GM12878 (cell line): ENCODE measurements at regions not wholly inside any gene's neighbourhood (a gene's known extent, or its start where the extent isn't known, plus 50 kb on each side); places are given as distances from the start of the nearest gene placed in this dataset.

ENCODE experiments used
- ASH2L ChIP-seq: fragments of 300-600, 200-600 bp; sonication (generic); IDR thresholded peaks from 2 replicates; pipeline ENCODE4 v1.6.1; 2017; ENCODE audit warnings: low read depth, mild to moderate bottlenecking, borderline replicate concordance
- BMI1 ChIP-seq: fragments of 450-650 bp; IDR thresholded peaks from 2 replicates; pipeline ENCODE4 v1.6.1; 2016; ENCODE audit warnings: mild to moderate bottlenecking, moderate library complexity, borderline replicate concordance
- CHD4 ChIP-seq: fragments of 200-600 bp; sonication (generic); IDR thresholded peaks from 2 replicates; pipeline ENCODE4 v1.6.1; 2016; ENCODE audit warnings: mild to moderate bottlenecking
- CREM ChIP-seq: IDR thresholded peaks from 2 replicates; pipeline ENCODE4 v1.6.1; 2014; ENCODE audit warnings: antibody characterized with exemption, low read depth
- KDM1A ChIP-seq: fragments of 200-600 bp; sonication (generic); IDR thresholded peaks from 2 replicates; pipeline ENCODE4 v1.6.1; 2016; ENCODE audit warnings: borderline replicate concordance
- PAX8 ChIP-seq: fragments of 450-650 bp; IDR thresholded peaks from 2 replicates; pipeline ENCODE4 v1.6.1; 2017; ENCODE audit warnings: mild to moderate bottlenecking, moderate library complexity
- PRDM15 ChIP-seq: fragments of 450-650 bp; formaldehyde crosslinking; IDR thresholded peaks from 2 replicates; pipeline ENCODE4 v1.4.0; 2020; ENCODE audit warnings: mild to moderate bottlenecking, moderate library complexity
- SIX5 ChIP-seq: IDR thresholded peaks from 2 replicates; pipeline ENCODE4 v1.6.1; 2011; ENCODE audit warnings: mild to moderate bottlenecking, low read depth, low read length, moderate library complexity; ENCODE audit not compliant: severe bottlenecking
- SKIL ChIP-seq: fragments of 450-650 bp; IDR thresholded peaks from 2 replicates; pipeline ENCODE4 v1.6.1; 2017; ENCODE audit warnings: mild to moderate bottlenecking, low read depth, inconsistent platforms; ENCODE audit not compliant: poor library complexity, severe bottlenecking

DNA sequence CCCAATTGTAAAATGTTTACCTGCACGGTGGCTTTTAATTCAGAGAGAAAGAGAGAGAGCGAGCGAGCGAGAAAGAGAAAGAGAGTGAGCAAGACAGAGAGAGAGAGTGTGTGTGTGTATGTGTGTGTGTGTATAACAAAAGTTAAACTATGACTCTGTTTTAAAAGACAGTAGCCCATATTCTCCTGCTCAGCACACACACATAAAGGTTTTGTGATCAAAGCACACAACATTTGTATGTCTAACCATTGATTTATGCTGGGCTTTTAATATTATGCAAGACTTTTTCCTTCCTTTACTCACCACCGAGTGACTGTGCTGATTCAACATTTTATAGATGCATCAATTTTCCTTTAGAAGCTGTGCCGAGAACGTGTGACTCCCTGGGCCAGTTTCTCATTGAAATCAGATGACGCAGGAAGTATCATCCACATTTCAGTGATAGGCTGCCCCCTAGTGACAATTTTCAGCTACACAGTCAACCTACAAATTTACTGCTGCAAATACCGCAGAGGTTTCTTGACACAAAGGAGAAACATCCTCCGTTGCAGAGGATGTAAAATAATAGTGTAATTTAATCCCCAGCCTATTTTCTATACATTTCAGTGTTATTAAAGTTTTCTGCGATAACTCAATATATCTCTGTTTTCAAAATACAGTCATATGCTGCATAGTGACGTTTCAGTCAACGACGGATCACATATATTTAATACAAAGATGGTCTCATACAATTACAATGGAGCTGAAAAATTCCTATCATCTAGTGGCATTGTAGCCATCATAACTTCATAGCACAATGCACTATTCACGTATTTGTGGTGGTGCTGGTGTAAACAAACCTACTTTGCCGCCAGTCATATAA is 165.9 kb upstream of the TANK start (continued):
- TF ChIP-seq PRDM15 (CRISPR knock-in tag), result no peak
- TF ChIP-seq CHD4, result no peak
- no peak for TF ChIP-seq BMI1
- TF ChIP-seq CREM, result 0 out of 2 replicates have a peak, but pooled peaks have one; percentile 32
- no peak for TF ChIP-seq KDM1A
- no peak for TF ChIP-seq SIX5
- no peak for TF ChIP-seq ASH2L
- TF ChIP-seq SKIL, result peak; percentile 13
- TF ChIP-seq PAX8, result no peak
